ENCODE measurements at regions not wholly inside any gene's neighbourhood (a gene's known extent, or its start where the extent isn't known, plus 50 kb on each side); places are given as distances from the start of the nearest gene placed in this dataset.

GRCh38 chr2:45162711-45163110, 153.5 kb upstream of the SIX2 start:
- TF ChIP-seq, protein P1, sequence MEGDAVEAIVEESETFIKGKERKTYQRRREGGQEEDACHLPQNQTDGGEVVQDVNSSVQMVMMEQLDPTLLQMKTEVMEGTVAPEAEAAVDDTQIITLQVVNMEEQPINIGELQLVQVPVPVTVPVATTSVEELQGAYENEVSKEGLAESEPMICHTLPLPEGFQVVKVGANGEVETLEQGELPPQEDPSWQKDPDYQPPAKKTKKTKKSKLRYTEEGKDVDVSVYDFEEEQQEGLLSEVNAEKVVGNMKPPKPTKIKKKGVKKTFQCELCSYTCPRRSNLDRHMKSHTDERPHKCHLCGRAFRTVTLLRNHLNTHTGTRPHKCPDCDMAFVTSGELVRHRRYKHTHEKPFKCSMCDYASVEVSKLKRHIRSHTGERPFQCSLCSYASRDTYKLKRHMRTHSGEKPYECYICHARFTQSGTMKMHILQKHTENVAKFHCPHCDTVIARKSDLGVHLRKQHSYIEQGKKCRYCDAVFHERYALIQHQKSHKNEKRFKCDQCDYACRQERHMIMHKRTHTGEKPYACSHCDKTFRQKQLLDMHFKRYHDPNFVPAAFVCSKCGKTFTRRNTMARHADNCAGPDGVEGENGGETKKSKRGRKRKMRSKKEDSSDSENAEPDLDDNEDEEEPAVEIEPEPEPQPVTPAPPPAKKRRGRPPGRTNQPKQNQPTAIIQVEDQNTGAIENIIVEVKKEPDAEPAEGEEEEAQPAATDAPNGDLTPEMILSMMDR (IDR thresholded peaks at IDR 0.05; ENCODE audit: low read depth, low read length, missing input control): no peak
- TF ChIP-seq REST (IDR thresholded peaks at IDR 0.05): no peak
- TF ChIP-seq ZBTB33 (IDR thresholded peaks at IDR 0.05): no peak
- no peak for TF ChIP-seq YY1 (IDR thresholded peaks at IDR 0.05)
- TF ChIP-seq GABPA (IDR thresholded peaks at IDR 0.05 in 1 of 2, conservative IDR thresholded peaks at IDR 0.05 in 1 of 2): no peak
- no peak for TF ChIP-seq RAD21 (IDR thresholded peaks at IDR 0.05)
- TF ChIP-seq TAF1 (conservative IDR thresholded peaks at IDR 0.05): no peak
